DND-41 (cell line): ENCODE measurements at regions not wholly inside any gene's neighbourhood (a gene's known extent, or its start where the extent isn't known, plus 50 kb on each side); places are given as distances from the start of the nearest gene placed in this dataset.

Experiments used
- ATAC-seq: fragments of 200-7000 bp; cut with Tn5 transposase; 3 replicates; pipeline ENCODE4 v1.9.1; 2021; ENCODE audit warnings: low read depth; ENCODE audit not compliant: insufficient read depth
- DNase-seq: peaks from one replicate; pipeline ENCODE4 v3.0.0-alpha.2; 2020
- H2AFZ ChIP-seq: 2 replicates; pipeline ENCODE4 v1.6.0; 2012; ENCODE audit warnings: low read depth, low read length
- H3K27ac ChIP-seq: 2 replicates; pipeline ENCODE4 v1.5.1; 2012; ENCODE audit warnings: low read length, inconsistent platforms
- H3K27me3 ChIP-seq: fragments of 200-600 bp; sonication (generic); 2 replicates; pipeline ENCODE4 v1.6.0; 2012; ENCODE audit warnings: low read length, mild to moderate bottlenecking, inconsistent platforms; ENCODE audit not compliant: insufficient read depth, poor library complexity
- H3K36me3 ChIP-seq: 2 replicates; pipeline ENCODE4 v1.5.1; 2012; ENCODE audit warnings: low read length, inconsistent platforms; ENCODE audit not compliant: insufficient read depth
- H3K4me1 ChIP-seq: 2 replicates; pipeline ENCODE4 v1.5.1; 2012; ENCODE audit warnings: mild to moderate bottlenecking, low read length; ENCODE audit not compliant: insufficient read depth
- H3K4me2 ChIP-seq: 2 replicates; pipeline ENCODE4 v1.6.0; 2012; ENCODE audit warnings: mild to moderate bottlenecking, moderate library complexity, low read length, inconsistent platforms; ENCODE audit not compliant: insufficient read depth
- H3K4me3 ChIP-seq, 2 experiments: fragments of 200-600 bp in 1 of 2; shearing (Covaris generic) in 1 of 2; 2 replicates each; pipeline ENCODE4 v1.5.1; 2012 to 2016; ENCODE audit warnings: inconsistent platforms in 2 of 2, low read length in 2 of 2, mild to moderate bottlenecking in 2 of 2, low read depth in 1 of 2, moderate library complexity in 1 of 2
- H3K79me2 ChIP-seq: 2 replicates; pipeline ENCODE4 v1.6.0; 2012; ENCODE audit warnings: low read length, inconsistent platforms; ENCODE audit not compliant: insufficient read depth
- H3K9ac ChIP-seq: 2 replicates; pipeline ENCODE4 v1.6.0; 2012; ENCODE audit warnings: low read depth, mild to moderate bottlenecking, inconsistent platforms, low read length, moderate library complexity
- H3K9me3 ChIP-seq: 2 replicates; pipeline ENCODE4 v1.5.1; 2012; ENCODE audit warnings: low read length, moderate library complexity, mild to moderate bottlenecking, inconsistent platforms; ENCODE audit not compliant: insufficient read depth, severe bottlenecking
- H4K20me1 ChIP-seq: 2 replicates; pipeline ENCODE4 v1.6.0; 2012; ENCODE audit warnings: low read length; ENCODE audit not compliant: insufficient read depth
- EZH2 ChIP-seq: IDR thresholded peaks from 3 replicates; pipeline ENCODE4 v1.6.1; 2012; ENCODE audit warnings: borderline replicate concordance, low read depth, mild to moderate bottlenecking, moderate library complexity, low read length, inconsistent platforms; ENCODE audit not compliant: severe bottlenecking
- TF ChIP-seq, protein P1 (sequence below): IDR thresholded peaks from 2 replicates; pipeline ENCODE4 v1.5.1; 2012; ENCODE audit warnings: borderline replicate concordance, low read length, moderate library complexity, mild to moderate bottlenecking; ENCODE audit not compliant: poor library complexity, severe bottlenecking; ENCODE audit errors: extremely low read depth

DNA sequence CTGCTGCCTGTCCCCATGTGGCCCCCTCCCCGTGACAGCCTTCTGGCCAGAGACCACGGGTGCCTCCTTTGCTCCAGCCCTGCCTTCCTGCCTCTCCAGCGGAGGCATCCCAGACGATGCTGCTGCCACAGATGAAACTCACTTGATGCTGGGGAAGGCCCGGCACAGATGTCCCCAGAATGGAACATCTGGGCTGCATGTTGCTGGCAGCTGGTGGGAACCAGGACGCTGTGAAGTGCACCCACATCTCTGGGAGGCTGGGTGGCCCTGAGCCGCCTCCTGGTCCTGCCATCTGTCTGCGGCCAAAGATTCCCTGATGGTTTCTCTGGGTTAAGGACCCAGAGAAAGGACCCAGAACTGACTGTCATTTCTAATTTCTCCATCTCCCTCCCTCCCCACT is 51.9 kb upstream of the PTPRS start:
- H3K79me2 ChIP-seq: no peaks in the 10 kb centered on the region
- H3K4me2 ChIP-seq: no peak overlapping the region
- H3K9ac ChIP-seq: no peak overlapping the region
- no peaks in the 10 kb centered on the region for H3K9me3 ChIP-seq
- H3K36me3 ChIP-seq: no peaks in the 10 kb centered on the region
- no peak overlapping the region for H3K4me3 ChIP-seq
- H2AFZ ChIP-seq: no peak overlapping the region
- no peak for TF ChIP-seq EZH2
- TF ChIP-seq, protein P1, sequence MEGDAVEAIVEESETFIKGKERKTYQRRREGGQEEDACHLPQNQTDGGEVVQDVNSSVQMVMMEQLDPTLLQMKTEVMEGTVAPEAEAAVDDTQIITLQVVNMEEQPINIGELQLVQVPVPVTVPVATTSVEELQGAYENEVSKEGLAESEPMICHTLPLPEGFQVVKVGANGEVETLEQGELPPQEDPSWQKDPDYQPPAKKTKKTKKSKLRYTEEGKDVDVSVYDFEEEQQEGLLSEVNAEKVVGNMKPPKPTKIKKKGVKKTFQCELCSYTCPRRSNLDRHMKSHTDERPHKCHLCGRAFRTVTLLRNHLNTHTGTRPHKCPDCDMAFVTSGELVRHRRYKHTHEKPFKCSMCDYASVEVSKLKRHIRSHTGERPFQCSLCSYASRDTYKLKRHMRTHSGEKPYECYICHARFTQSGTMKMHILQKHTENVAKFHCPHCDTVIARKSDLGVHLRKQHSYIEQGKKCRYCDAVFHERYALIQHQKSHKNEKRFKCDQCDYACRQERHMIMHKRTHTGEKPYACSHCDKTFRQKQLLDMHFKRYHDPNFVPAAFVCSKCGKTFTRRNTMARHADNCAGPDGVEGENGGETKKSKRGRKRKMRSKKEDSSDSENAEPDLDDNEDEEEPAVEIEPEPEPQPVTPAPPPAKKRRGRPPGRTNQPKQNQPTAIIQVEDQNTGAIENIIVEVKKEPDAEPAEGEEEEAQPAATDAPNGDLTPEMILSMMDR: no peak
- DNase-seq (no peak), ATAC-seq (no peak)
- H3K27me3 ChIP-seq: no peaks in the 10 kb centered on the region
- no peaks in the 10 kb centered on the region for H3K4me1 ChIP-seq
- H4K20me1 ChIP-seq: no peaks in the 10 kb centered on the region
- no peak overlapping the region for H3K27ac ChIP-seq

DNA sequence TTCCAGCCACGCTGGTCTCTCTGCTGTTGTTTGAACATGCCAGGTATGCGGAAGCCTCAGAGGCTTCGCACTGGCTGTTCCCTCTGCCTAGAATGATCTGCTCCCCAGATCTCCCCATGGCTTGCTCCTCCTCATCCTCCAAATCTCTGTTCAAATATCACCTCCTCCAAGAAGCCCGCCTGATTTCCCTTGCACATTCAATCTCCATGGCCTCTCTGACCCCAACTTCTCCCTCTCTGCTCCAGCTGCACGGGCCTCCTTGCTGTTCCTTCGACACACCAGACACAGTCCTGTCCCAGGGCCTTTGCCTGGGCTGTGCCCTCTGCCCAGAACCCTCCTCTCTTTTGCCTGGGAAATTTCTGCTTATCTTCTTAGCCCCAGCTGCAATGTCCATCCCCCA is 52.5 kb upstream of the PTPRS start:
- H3K4me1 ChIP-seq: no peaks in the 10 kb centered on the region
- DNase-seq (no peak), ATAC-seq (no peak)
- no peaks in the 10 kb centered on the region for H3K27me3 ChIP-seq
- no peak overlapping the region for H3K4me2 ChIP-seq
- H3K79me2 ChIP-seq: no peaks in the 10 kb centered on the region
- TF ChIP-seq, protein P1: no peak
- H3K27ac ChIP-seq: no peak overlapping the region
- no peaks in the 10 kb centered on the region for H4K20me1 ChIP-seq
- no peak overlapping the region for H2AFZ ChIP-seq
- H3K9ac ChIP-seq: no peak overlapping the region
- H3K36me3 ChIP-seq: no peaks in the 10 kb centered on the region
- no peaks in the 10 kb centered on the region for H3K9me3 ChIP-seq
- H3K4me3 ChIP-seq: no peak overlapping the region

DNA sequence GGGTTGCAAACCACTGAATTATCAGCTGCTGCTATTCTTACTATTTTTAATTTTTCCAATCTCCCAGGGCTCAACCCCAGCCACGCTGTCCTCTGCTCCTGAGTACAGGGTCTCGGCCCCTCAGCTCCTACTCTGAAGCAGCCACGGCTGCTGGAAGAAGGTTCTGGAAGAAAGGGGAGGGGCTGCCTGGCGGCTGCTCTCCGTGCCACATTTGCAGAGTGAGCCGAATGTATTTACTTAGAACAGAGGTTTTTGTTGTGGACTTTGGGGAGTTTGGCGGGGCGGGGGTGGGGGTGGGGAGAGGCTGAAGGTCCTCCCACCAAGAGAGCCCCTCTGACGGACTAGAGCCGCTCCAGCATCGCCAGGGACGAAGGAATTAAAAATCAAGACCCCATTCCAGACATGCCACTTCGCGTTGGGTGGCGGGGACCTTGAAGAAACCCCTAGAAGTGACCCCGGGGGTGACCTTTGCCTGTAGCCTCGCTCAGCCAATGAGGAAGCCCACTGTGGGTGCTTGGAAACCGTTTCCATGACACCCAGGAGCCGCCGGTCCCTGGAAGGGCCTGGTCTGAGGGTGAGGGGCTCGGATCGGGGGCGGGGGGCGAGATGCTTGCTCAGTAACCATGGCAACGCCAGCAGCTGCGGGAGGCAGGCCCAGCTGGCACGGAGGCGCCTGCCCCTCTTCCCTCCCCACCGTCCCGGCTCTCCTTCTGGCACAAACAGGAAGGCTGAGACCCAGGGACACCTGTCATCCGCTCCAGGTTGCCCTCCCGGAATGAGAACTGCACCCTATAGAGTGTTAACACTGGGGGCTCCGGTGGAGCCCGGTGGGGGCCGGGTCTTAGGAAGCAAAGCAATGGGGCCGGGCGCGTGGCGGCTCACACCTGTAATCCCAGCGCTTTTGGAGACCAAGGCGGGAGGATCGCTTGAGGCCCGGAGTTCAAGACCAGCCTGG is 54.2 kb upstream of the PTPRS start:
- Histone ChIP-seq H3K36me3 (no peaks in the 10 kb centered on the region), H3K9me3 (no peaks in the 10 kb centered on the region), H3K27me3 (no peaks in the 10 kb centered on the region), H3K4me2 (no peak overlapping the region), H3K4me3 (no peak overlapping the region), H2AFZ (no peak overlapping the region), H4K20me1 (no peaks in the 10 kb centered on the region), H3K27ac (no peak overlapping the region), H3K9ac (no peak overlapping the region), H3K79me2 (no peaks in the 10 kb centered on the region), H3K4me1 (no peaks in the 10 kb centered on the region)
- TF ChIP-seq EZH2: no peak
- TF ChIP-seq, protein P1: no peak
- DNase-seq (no peak), ATAC-seq (no peak)
